ENCODE measurements at regions not wholly inside any gene's neighbourhood (a gene's known extent, or its start where the extent isn't known, plus 50 kb on each side); places are given as distances from the start of the nearest gene placed in this dataset.

DNA sequence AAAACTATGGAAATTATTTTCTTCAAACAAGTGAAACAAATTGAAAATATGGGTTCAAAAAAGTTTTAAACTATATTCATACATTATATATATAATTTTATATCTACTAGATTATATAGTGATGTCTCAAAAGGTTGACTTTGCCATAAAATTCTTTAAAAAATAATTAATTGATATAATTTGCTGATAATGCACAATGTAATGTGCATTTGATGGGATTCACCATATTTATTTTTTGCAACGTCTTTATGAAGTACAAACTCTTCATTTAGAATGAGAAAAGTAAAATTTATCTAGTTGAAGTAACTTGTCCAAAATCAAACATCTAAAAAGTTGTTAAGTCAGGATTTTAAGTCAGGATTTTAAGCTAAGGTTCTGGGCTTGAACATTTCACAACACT is 1954.5 kb upstream of the PCDH20 start:
- in situ Hi-C loops (cut with HindIII; ENCODE audit: low sequenced_read_pairs): no loop called here

DNA sequence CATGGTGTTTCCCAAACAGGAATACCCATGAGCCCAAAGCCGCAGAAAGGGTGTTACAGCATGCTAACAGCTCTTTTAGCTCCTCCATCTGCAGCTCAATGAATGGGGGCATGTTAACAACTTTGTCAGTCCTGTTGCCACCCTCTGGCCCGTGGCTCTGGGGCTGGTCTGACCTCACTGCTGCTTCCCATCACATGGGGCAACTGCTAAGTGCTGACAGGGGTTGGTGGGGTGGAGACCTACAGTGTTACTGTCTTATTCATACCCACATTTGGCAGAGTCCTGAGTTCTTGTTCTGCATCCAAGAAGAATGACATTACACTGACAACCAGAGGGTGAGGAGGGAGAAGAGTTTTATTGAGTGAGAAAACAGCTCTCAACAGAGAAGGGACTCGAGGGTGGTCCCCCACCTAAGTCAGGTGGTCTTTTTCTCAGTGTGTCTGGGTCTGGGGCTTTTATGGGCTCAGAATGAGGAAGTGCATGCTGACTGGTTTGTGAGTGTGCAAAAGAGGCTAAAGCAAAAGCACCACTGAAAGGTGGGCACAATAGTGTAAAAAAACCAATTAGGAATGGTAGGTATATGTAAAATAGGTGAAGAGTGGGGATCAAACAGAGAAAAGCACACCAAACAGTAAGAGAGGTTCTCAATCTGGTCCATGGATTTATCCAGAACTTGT is 1952.0 kb upstream of the PCDH20 start:
- in situ Hi-C loops (cut with HindIII; ENCODE audit: low sequenced_read_pairs): no loop called here

DNA sequence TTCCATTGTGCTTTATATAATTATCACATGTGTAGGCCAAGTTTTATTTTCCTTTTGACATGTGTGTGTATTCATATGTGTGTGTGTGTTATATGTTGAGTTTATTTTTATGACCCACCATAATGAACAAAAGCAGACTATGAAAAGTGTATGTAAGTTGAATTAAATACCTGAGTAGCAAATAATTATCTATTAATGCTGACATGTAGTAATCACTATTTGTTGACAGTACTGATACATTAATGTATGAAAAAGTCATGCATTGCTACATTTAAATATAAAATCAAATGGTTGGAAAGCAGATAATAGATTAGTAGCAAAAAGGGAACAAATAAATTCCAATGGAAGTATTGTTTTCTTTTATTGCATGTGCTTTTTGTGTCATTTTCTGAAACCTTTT is 1948.5 kb upstream of the PCDH20 start:
- in situ Hi-C loops (cut with HindIII; ENCODE audit: low sequenced_read_pairs): no loop called here

DNA sequence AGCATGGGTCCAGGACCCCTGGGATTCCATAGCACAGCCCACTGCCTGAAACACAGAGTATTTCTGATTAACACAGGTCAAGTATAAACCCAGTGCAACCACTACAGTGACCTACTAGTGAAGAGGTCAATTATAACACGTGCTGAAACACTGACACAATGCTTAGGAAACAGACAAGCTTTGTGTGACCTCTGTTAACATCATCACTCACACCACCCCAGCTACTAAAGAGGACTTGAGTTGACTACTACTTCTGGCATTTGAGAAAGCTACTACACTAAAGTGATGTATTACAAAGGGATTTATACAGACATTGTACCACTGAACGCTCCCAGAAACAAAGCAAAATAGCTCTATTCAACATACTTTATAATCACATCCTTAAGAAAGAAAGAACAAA is 1935.9 kb upstream of the PCDH20 start:
- in situ Hi-C loops (cut with HindIII; ENCODE audit: low sequenced_read_pairs): no loop called here

DNA sequence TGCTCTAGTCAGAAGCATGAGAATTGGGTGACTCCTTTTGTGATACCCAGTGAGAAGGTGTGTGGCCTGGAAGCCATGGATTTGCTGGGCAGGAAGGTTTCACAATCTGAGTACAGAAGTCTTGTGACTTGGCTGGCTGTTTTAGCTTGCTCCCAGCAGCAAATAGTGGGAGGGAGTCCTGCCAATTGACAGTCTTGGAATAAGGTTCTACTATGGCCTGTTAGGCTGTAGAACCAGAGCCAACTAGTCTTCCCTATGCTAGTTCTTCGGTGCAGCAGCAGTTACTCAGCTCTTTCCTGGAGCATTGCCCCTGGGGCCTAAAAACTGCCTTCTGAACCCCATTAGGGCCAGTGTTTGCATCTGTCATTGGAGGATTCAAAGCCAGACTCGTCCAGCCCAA is 1935.4 kb upstream of the PCDH20 start:
- in situ Hi-C loops (cut with HindIII; ENCODE audit: low sequenced_read_pairs): no loop called here

DNA sequence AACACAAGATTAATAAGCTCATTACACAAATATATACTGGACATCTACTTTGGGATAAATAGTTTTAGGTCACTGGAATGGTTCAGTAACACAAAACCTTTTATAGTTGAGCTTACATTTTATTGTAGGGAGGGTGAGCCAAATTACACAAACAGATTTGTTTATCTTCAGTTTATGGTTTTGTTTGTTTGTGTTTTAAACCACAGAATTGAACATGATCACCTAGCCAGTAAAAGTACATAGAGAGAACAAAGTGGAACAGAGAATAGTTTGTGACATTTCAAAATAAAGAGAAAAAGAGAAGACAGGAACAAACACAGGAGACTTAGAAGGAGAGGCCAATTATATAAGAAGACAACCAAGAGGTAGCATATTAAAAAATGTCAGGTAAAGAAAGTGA is 1930.2 kb upstream of the PCDH20 start:
- in situ Hi-C loops (cut with HindIII; ENCODE audit: low sequenced_read_pairs): no loop called here

DNA sequence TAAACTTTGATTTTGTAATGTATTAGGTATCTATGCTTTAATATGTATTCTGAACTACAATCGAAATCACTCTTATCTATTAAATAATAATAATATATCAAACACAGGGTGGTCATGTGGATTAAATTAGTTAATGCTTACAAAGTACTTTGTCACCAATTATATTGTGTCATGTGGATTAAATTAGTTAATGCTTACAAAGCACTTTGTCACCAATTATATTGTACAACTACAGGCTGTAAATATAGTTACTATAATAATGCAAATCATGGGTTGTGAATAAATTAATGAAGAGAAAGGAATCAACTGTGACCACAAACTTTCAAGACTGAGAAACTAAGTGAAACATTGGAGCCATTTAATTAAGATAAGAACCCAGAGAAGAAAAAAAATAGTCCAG is 1929.1 kb upstream of the PCDH20 start:
- in situ Hi-C loops (cut with HindIII; ENCODE audit: low sequenced_read_pairs): loop anchor here (5.0 kb wide), 1 partner anchor 77 kb away; no protein-coding TSS in a partner anchor

DNA sequence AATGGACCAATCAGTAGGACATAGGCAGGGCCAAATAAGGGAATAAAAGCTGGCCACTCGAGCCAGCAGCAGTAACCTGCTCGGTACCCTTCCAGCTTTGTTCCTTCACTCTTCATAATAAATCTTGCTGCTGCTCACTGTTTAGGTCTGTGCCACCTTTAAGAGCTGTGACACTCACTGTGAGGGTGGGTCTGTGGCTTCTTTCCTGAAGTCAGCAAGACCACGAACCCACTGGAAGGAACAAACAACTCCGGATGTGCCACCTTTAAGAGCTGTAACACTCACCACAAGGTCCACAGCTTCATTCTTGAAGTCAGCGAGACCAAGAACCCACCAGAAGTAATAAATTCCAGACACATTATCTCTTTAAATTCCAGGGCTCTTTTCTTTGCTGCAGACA is 1922.3 kb upstream of the PCDH20 start:
- in situ Hi-C loops (cut with HindIII; ENCODE audit: low sequenced_read_pairs): no loop called here

DNA sequence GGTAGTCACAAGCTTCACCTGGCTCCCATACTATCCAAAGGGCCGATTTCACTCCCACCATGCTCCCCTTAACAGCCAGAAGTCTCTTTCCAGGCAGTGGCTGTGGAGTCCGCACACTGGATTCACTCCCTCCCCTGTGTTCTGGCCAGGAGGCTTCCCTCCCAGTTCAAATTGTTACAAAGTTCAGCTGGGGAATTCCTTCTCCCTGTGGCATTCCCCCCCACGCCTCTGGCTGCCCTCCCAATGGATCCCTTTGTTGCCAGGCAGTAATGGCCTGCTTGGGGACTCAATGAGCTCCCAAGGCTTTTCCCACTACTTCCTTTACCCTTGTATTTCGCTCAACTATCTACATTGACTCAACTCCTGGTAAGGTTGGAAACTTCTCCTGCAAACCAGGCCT is 1921.4 kb upstream of the PCDH20 start:
- in situ Hi-C loops (cut with HindIII; ENCODE audit: low sequenced_read_pairs): no loop called here

DNA sequence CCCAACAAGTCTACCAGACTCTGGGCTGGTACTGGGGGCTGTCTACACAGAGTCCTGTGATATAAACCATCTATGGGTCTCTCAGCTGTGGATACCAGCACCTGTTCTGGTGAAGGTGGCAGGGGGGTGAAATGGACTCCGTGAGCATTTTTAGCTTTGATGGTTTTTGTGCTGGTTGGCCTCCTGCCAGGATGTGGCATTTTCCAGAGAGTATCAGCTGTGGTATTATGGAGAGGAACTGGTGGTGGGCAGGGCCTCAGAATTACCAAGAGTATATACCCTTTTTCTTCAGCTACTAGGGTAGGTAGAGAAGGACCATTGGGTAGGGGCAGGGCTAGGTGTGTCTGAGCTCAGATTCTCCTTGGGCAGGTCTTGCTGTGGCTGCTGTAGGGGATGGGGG is 1920.9 kb upstream of the PCDH20 start:
- in situ Hi-C loops (cut with HindIII; ENCODE audit: low sequenced_read_pairs): no loop called here

DNA sequence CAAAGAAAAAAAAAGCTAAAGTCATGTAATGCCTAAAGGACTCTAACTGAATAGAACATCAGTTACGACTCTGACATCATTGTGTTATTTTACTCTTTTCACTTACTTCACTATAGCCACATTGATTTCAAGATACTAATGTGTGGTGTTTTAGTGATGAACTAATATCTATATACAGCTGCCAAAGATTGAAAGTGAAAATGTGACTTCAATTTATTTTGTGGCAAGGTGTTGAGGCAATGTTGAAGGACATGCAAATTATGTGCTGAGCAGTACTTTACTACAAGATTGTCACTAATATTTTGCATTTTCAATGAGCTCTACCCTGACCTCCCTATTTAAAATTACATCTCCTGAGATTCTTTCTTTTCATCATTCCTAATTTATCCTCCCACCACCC is 1911.9 kb upstream of the PCDH20 start:
- in situ Hi-C loops (cut with HindIII; ENCODE audit: low sequenced_read_pairs): no loop called here

DNA sequence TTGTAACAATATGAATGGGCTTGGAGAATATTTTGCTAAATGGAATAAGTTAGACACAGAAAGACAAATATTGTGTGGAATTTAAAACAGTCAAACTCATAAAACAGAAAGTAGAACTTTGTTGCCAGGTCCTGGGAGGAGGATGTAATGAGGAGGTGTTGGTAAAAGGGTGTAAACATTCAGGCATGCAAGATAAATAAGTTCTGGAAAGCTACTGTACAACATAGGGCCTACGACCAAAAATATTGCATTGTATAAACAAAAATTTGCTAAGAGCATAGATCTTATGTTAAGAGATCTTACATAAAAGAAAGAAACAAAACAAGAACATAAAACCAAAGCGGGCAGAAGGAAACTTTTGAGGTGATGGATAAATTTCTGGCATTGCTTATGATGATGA is 1907.8 kb upstream of the PCDH20 start:
- in situ Hi-C loops (cut with HindIII; ENCODE audit: low sequenced_read_pairs): no loop called here

DNA sequence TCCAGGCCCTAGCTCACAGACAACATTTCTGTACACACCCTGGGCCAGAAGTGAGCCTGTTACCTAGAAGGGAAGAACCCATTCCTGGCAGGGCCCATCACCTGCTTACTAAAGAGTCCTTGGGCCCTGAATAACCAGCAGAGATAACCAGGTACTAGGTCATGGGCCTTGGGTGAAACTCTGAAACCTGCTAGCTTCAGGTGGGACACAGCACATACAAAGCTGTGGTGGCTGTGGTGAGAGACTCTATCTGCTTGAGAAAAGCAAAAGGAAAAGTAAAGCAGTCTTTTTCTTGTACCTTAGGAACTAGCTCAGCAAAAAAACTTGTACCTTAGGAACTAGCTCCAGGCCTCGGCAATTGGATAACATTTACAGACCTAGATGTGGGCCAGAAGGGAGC is 1895.9 kb upstream of the PCDH20 start:
- in situ Hi-C loops (cut with HindIII; ENCODE audit: low sequenced_read_pairs): no loop called here

DNA sequence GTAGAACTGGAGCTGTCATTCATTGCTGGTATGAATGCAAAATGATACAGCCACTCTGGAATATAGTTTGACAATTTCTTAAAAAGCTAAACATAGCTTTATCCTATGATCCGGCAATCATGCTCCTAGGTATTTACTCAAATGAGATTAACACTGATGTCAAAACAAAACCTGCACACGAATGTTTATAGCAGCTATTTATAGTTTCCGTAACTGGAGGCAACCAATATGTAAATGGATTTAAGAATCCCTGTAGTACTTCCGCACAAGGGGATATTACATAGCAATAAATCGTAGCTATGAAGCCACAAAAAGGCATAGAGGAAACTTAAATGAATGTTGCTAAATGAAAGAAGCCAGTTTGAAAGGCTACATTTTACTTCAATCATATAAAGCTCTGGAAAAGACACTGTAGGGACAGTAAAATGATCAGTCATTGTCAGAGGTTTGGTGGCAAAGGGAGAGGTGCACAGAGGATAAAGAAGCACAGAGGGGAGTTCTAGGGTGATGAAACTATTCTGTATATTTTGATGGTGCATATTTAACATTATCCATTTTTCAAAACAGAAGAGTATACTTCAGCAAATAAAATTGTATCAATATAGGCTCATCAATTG is 1893.0 kb upstream of the PCDH20 start:
- in situ Hi-C loops (cut with HindIII; ENCODE audit: low sequenced_read_pairs): no loop called here

DNA sequence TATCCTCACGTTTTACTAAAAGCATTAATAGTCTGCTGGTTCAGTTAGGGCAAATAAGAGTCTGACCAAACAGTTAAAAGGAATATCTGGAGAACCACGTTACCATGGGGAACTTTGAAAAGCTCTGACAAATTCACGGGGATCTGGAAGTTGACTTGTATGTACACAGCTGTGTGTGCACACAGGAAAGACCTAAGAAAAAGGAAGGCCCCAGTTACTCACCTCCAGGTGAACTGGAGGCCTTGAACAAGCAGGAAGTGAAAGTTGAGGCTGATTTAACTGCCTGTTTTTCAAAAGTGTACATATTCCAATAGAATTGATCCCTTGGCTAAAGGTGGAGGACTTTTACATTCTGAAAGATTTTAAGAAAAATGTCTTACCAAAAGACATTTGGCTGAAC is 1891.6 kb upstream of the PCDH20 start:
- in situ Hi-C loops (cut with HindIII; ENCODE audit: low sequenced_read_pairs): no loop called here

DNA sequence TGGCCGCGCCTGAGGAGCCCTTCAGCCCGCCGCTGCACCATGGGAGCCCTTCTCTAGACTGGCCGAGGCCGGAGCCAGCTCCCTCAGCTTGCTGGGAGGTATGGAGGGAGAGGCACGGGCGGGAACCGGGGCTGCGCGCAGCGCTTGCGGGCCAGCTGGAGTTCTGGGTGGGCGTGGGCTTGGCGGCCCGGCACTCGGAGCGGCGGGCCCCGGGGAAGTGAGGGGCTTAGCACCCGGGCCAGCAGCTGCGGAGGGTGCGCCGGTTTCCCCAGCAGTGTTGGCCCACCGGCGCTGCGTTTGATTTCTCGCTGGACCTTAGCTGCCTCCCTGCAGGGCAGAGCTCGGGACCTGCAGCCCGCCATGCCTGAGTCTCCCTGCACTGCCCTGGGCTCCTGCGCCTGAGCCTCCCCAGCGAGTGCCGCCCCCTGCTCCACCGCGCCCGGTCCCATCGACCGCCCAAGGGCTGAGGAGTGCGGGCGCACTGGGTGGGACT is 1890.0 kb upstream of the PCDH20 start:
- in situ Hi-C loops (cut with HindIII; ENCODE audit: low sequenced_read_pairs): no loop called here

DNA sequence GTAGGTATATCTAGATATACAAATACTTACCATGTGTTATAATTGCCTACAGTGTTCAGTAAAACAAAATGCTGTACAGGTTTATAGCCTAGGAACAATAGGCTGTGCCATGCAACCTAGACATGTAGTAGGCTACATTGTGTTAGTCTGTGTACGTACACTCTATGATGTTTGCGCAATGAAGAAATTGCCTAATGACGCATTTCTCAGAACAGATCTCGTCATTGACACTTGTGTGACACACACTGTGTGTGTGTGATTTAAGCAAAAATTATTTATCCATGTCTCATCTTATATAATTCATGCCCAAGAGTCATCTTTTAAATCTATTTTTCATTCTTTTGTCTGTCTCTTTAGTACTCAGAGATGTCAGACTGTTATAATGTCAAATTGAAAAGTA is 1888.8 kb upstream of the PCDH20 start:
- in situ Hi-C loops (cut with HindIII; ENCODE audit: low sequenced_read_pairs): no loop called here

DNA sequence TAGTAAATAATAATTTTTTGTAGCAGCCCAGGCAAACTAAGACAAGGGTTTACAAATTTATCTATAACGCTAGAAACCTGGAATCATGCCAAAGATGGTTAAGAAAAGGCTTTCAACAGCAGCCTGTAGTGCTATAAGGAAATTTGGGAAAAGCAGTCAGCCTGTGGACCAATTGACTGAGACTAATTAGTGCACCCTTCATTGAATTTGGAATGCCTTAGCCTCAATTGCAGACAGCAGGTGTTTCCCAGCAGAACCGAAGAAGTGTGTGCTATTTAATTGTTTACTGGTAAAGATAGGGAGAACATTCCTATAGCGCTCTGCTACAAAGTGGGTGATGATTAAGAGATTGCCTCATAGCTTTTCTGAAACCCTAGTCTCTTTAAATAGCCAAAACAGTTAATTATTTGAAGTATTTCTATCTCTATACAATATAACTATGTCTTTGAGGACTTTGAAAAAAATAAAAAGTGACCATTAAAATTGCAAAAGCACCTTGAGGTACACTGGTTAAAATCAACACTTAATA is 1884.3 kb upstream of the PCDH20 start:
- in situ Hi-C loops (cut with HindIII; ENCODE audit: low sequenced_read_pairs): no loop called here

DNA sequence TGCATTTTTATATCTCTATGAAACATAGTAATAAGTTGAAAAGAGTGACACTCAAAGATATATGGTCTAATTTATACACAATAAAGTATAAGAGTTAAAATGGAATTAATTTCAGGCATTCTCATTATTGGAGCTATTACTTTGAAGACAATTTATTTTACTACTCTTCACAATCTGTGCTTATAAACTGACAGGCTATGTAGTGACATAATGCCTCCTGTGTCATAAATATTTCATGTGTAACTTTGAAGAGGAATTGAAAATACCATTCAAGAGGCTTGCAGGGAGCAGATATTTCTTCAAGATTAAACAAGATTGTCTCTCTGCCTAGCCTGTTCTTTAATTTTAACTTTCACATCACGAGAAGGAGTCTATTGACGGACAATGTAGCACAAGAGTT is 1881.5 kb upstream of the PCDH20 start:
- in situ Hi-C loops (cut with HindIII; ENCODE audit: low sequenced_read_pairs): no loop called here

DNA sequence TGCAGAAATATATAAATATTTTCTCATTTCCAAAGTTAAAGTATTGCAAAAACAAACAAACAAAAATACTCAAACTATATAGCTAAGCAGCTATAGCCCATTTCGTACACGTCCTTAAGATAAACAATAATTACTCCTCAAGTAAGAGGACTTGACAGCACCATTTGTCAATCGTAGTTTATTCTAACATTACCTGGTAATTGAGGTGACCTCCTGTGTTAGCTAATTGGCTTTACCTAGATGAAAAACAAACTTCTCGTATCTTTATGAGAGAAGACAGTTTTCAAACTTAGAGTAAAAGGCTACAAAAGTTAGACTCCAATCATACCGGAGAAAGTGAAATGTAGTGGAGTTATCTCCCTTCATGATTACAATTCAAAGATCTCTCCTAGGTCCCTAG is 1876.1 kb upstream of the PCDH20 start:
- in situ Hi-C loops (cut with HindIII; ENCODE audit: low sequenced_read_pairs): no loop called here

DNA sequence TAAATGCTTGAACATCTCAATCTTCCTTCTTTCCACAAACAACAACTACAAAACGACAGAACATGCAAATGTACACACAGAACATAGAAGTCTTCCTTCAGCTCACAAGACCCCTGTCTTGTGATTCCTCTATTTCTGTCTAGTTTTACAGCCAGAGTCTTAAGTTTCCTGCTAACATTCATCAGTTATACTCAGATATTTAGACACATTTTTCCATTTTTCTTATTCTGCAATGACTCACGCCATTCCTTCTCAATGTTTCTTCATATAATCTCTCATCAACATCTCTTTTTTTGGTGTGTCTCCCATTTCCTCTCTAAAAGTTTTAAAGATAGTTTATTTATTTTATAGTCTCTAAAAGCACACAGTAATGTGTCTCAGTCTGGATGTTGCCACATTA is 1872.9 kb upstream of the PCDH20 start:
- in situ Hi-C loops (cut with HindIII; ENCODE audit: low sequenced_read_pairs): no loop called here

DNA sequence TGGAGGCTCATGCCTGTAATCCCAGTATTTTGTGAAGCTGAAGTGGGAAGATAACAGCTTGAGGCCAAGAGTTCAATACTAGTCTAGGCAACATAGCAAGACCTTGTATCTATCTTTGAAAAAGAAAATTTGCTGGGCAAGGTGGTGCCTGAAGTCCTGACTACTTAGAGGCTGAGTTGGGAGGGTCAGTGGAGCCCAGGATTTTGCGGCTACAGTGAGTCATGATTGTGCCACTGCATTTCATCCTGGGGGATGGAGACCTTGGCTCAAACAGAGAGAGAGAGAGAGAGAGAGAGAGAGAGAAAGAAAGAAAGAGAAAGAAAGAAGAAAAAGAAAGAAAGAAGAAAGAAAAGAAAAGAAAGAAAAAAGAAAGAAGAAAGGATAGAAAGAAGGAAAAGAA is 1872.3 kb upstream of the PCDH20 start:
- in situ Hi-C loops (cut with HindIII; ENCODE audit: low sequenced_read_pairs): no loop called here

DNA sequence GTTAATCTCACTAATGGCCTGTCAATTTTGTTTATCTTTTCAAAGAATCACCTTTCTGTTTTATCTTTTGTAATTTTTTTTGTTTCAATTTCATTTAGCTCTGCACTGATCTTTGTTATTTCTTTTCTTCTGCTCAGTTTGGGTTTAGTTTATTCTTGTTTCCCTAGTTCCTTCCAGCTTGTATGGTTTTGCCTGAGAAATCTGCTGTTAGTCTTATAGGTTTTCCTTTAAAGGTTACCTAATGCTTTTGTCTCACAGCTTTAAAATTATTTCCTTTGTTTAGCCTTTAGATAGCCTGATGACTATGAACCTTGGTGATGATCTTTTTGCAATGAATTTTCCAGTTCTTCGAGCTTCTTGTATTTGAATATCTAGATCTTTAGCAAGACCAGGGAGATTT is 1869.8 kb upstream of the PCDH20 start:
- in situ Hi-C loops (cut with HindIII; ENCODE audit: low sequenced_read_pairs): no loop called here

All from endothelial cell of hepatic sinusoid (primary cell).